GM18507 (cell line): ENCODE measurements at regions not wholly inside any gene's neighbourhood (a gene's known extent, or its start where the extent isn't known, plus 50 kb on each side); places are given as distances from the start of the nearest gene placed in this dataset.
"Not testable (repeated sequence)": the region's sequence is repeated elsewhere in the genome, so short reads cannot be mapped to it uniquely, and the experiment has no call there.

Source experiments
- DNase-seq: peaks from one replicate; pipeline ENCODE4 v3.0.0; 2011; ENCODE audit warnings: low read depth; ENCODE audit not compliant: insufficient read length; ENCODE audit errors: extremely low spot score
- FAIRE-seq: peaks from 2 replicates; lab custom pipeline; 2011; peaks lifted over from hg19 to GRCh38; lab: Jason Lieb, UNC

DNA sequence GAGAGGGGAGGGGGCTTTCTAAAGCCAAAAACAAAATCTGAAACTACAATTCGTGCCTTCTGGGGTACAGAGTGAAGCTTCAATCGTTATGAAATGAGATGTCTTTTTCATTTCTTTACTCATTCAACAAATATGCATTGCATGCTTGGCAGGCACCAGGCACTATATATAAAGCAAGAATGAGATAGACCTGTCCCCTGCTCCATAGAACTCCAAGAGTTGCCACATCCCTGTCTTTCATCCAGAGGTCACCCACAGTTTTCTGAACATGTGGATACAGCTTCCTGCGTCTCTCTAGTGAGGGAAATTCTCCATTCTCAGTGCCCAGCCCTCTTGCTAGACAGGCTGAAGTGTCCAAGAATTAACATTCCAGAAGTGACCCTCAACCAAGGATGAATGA is 343.2 kb upstream of the MAF start:
- no peak for FAIRE-seq

DNA sequence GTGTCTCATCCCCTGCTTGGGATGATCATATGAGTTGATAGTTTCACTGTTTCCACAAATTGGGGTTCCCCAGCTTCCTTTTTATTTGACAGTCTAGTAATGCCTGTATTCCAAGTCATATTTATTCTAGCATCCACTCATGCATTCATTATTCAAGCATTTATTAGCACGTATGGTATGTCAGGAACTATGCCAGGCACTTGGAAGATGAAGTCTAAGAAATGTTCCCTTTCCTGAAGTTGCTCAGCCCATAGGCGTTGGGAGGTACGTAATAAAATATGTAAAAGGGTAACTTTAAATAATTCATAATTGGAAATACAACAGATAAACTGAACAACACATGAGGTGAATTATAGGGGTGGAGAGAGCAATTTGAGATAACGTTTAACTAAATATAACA is 338.0 kb upstream of the MAF start:
- DNase-seq (no peak), FAIRE-seq (no peak)

More for the DNA sequence above, 343.2 kb upstream of the MAF start:
- no peak for DNase-seq

DNA sequence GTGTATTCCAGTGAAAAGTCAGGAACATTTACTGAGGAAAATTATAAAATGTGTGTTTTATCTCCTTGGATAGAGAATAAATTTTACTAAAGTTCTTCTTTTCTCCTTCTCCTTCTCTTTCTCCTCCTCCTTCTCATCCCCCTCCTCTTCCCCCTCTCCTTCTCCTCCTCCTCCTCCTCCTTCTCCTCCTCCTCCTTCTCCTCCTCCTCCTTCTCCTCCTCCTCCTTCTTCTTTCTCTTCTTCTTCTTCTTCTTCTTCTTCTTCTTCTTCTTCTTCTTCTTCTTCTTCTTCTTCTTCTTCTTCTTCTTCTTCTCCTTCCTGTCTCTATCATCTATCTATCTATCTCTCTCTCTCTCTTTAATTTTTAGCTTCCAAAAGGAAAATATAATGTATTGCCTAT is 337.1 kb upstream of the MAF start:
- DNase-seq, FAIRE-seq: not testable (repeated sequence)

DNA sequence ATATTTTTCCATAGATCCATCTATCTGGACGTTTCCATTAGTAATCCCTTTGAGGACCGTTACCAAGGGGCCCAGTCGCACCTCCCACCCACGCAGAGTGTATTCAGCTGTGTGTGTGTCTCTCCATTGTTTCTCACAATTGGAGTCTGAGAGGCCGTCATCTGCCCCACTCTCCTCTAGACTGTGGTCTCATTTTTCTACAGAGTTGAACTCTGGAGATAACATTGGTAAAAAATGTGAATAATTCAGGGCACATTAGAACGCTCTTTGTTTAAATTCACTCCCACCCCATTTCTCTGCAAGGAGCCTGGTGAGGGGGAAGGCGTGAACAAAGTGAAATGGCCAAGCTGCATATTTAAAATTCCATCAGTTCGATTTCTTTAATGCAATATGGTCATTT is 333.1 kb upstream of the MAF start:
- DNase-seq (no peak), FAIRE-seq (no peak)

DNA sequence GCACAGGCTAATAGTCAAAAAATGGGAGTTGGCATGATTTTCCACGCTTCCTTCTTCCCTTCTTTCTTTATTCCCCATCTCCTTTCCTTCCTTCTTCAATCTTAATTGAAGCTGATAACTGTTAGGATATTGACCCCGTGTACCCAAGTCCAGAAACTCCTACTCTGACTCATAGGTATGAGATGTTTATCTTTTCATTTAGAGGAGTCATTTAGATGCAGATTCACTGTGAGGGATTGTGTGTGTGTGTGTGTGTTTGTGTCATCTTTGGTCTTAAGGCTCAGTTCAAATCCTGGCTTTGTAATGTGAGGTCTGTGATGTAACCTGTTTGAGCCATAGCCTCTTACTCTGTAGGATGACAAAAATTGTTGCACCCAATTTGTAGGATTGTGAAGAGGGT is 332.0 kb upstream of the MAF start:
- FAIRE-seq (no peak), DNase-seq (no peak)

DNA sequence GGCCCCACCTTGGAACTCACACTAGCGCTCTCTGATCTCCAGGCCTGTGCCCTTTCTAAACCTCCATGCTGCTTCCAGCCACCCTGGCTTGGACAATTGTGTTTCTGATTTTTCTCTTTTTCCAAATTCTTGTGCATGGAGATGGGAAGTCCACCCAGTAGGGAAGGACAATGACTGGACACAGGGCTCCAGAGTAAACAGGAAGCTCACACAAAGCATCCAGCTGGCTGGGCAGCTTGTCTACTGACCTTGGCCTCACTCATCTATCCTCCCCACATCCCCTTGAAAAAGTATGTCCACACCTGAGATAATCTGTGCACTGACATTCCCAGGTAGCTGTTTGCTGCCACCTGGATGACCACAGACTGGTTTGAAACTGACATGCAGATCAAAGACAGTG is 331.2 kb upstream of the MAF start:
- no peak for DNase-seq

DNA sequence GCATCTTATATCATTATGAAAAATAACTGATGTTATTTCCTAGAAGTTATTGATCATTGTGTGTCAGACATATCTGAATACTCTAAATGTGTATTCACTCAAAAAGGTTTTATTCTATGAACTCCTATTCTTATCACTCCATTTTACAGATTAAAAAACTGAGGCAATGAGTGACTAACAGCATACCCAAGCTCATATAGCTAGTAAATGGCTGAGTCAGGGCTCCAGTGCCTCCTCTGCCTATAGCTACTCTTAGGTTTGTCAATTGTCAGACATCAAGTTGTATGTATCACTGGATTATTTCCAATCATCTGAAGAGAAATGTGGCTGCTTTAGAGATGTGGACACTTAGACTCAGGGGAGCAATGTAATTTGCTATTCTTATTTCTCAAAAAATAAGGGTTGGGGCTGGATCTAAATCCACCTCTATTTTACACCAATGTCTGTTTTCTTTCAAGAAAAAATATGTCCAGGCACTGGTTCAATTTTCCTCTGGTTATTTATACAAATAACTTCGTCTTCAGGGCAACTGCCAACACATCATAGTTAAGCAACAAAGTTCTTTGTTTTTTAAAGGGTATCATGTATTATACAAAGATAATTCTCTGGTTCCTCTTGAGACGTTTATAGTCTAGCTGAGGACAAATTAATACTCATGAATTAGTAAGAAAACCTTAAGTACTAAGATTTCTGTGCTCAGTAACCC is 328.9 kb upstream of the MAF start:
- DNase-seq (no peak), FAIRE-seq (no peak)

More for the DNA sequence above, 331.2 kb upstream of the MAF start:
- FAIRE-seq = no peak

DNA sequence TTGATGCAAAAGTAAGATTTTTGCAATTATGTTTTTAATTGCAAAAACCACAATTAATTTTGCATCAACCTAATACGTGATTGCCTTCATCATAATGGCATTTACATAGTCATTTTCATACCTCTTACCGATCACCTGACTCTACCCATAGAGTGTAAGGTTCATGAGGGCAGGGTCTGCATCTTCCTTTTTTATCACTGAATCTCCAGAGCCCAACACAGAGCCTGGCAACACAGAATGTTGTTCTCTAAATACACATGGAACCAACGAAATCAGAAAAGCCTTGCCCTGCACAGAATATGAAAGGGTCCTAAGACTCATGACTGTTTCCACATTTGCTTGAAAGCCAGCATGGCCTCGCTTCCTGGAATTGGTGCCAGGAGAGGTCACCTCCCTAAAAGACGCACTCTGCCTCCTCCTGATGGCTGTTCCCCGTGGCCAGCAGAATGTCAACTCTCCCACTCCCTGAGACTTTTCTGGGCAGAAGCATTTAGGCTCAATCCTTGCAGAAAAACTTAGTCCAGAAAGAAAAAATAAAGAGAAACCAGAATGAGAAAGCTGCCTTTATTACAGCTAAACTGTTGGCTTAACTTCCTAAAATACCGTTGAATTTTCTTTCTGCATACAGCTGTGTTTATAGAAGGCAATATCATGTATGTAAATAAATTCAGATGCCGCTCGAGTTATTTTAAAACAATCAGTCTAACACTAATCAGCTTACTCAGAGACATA is 327.8 kb upstream of the MAF start:
- no peak for FAIRE-seq

DNA sequence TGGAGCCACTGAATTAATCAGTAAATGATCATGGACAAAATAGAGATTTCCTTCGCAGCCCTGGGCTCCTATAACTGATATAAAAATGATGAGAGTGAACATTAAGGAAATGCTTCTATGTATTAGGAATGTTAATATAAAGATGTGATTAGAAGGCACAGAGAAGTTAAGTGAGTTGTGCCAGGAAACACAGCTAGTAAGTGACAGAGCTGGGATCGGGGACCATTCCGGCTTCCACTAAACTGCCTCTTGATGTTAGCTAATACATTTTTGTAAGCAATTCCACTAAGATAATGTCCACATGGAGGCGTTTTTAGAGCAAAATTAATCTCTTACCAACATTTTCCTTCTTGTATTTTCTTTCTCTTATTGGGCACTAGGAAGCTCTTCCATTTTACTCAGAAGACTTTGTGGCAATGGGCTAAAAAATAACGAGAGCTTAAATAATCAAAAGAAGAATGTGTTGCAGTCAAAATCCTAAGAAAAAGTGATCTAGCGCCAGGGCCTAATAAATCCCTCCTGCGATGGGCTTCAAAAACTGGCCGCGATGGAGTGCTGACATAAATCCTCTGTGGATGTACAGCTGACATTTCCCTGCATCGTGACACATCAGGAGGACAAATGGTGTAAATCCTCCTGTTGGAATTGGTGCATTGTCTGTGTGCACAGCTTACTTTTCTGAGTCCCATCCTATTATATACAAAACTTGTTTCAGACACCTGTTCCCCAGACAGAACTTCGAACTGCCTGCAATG is 326.1 kb upstream of the MAF start:
- no peak for FAIRE-seq
- DNase-seq = no peak

More for the DNA sequence above, 327.8 kb upstream of the MAF start:
- no peak for DNase-seq

DNA sequence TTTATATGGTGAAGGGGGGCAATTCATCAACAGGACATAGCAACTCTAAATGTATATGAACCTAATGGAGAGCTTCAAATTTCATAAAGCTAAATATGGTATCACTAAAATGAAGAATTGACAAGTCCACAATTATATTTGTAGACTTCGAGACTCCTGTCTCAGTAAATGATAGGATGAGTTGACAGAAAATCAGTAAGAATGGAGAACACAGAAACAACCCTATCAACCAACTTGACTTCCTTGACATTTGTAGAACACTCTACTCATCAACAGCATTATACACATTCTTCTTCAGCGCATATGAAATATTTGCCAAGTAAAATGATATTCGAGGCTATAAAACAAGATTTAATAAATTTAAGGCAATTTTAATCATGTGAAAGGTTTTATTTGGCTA is 322.9 kb upstream of the MAF start:
- FAIRE-seq = no peak

DNA sequence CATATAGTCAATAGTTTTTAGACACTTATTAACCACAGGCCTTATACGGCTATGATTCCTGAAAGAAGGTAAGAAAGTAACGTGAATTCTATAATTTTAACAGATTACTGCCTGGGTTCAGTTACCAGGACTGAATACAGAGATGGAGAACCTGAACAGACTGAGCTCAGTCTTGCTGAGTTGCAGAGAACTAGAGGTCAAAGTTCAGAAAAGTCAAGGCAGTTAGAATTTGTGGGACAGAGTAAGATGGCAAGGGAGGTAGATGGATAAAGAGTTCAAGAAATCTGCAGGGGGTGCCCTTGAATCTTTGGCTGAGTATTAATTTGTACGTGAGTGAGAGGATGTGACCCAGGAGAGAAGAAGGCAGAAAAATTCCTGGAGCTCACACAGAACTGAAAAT is 320.1 kb upstream of the MAF start:
- DNase-seq (no peak), FAIRE-seq (no peak)

More for the DNA sequence above, 322.9 kb upstream of the MAF start:
- DNase-seq = no peak

DNA sequence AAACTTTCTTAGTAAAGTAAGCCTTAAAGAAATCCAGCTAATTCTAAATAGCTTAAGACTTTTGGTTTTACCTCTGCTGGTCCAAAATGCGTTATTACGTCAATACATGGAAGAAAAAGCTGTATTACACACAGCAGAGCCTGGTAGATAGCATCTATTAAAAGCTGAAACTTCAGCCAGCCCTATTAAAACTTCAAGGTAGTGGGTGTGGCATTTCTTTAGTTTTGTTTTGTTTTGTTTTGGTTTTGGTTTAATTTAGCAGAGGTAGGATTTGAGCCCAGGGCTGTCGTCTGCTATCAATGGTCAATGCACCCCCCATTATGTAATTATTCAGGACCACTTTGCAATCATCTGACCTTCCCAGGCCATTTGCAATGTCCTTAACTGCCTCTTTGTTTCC is 318.4 kb upstream of the MAF start:
- DNase-seq = no peak
- FAIRE-seq = no peak

DNA sequence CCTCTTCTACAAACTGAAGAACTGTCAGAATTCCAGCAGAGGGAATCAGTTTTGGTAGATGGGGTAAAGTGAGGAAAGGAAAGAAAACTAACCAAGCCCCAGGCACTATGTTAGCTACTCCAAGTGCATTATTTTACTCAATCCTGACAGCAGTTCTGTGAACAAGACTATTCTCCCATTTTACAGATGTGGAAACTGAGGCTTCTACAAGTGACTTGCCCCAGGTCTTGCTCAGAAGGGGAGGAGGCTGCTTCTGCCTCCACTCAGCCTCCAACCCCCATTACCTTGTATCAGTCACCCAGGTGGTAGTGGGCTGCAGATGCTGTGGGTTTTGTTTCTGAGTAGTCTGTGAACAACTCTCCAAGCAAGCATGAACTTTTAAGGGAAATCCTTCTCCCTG is 315.2 kb upstream of the MAF start:
- no peak for FAIRE-seq

DNA sequence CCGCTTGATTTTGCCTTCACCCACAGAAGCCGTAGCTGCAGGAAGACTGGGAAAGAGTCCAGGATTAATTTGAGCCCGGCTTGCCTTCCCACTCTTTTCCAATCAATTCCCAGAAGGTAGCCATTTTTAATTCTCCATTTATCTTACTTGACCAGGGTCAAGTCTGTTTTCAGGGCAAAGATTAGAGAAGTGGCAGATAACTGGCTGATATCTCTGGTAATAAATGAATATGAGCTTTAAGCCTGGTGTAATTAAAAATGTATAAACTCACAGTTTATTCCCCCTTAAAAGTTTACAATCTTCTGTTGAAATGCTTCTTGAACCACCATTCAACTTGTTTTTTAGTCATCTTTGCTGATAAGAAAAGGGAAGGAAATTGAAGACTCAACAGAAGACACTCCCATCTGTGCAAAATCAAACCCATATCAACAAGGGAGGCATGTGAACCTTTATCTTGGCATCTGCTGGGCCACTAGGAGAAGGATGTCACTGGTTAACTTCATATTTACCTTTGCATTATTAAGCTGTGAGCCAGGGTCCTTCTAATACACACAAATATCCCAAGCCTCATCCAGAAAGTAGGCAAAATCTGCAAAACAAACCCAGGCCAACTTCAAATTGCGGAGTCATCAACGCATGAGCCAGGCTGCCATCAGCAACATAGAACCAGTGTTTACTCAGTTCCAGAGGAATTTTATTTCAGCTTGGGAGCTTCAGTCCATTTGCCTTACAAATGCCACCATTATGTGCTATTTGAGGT is 314.6 kb upstream of the MAF start:
- FAIRE-seq = no peak
- no peak for DNase-seq

More for the DNA sequence above, 315.2 kb upstream of the MAF start:
- DNase-seq = no peak

DNA sequence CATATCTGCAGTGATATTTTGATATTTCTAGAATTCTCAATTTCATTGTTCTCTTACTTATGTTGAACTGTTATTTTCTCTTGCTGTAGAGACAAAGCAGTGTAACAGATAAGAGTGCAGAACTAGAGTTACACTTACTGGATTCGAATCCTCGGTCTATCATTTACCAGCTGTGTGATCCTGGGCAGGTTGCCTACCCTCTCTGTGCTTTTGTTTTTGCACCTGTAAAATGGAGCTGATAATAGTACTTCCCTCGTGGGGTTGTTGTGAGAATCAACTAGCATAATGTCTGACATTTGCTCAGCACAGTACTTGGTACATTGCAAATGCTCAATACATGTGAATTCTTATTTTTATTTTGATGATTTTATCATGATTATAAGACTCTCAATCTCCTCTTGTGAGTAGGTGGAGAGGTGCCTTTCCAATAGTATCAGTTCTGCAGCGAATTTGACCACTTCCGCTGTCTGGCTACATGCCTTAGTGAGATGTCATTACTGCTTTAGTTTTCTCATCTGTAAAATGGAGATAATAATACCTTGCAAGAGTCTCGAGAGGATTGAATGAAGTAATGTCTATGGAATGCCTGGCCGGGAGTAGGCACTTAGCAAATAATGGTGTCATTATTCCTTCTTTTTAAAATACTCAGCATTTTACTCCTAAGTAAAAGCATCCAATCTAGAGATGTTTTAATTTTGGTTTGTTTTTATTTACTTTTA is 312.2 kb upstream of the MAF start:
- no peak for DNase-seq
- FAIRE-seq = no peak

DNA sequence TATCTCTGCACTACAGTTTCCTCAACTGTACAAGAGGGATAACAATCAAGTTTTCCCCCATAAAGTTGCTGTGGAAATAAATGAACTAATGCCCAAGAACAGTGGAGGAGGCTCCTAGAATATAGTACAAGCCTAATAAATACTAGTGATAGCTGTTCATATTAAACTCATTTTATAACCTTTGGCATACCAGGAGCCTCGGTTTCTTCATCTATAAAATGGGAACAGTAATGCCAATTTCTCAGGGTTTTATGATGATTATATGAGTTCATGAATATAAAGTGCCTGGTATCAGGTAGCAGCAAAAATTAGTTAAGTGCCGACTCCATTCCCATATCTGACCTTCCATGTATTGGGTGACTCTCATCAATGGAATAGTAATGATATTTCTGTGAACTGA is 311.1 kb upstream of the MAF start:
- DNase-seq (no peak), FAIRE-seq (no peak)

DNA sequence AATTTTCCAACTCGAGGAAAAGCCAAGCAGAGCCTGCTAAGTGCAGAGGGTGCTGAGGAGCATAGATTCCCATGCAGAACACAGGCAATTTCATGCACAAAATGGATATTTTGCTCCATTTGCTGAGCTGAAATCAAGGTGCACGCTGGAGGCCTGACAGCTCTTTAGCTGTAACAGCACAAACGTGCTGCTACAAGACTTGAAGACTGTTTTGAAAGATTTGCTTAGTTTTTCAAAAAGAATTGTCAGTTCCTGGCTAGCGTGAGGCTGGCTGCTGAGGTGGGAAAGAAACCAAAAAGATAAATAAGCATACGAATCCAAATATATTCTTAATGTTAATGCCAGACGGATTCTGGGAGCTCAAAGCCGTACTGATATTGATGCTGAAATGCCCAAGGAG is 309.0 kb upstream of the MAF start:
- no peak for DNase-seq
- no peak for FAIRE-seq

DNA sequence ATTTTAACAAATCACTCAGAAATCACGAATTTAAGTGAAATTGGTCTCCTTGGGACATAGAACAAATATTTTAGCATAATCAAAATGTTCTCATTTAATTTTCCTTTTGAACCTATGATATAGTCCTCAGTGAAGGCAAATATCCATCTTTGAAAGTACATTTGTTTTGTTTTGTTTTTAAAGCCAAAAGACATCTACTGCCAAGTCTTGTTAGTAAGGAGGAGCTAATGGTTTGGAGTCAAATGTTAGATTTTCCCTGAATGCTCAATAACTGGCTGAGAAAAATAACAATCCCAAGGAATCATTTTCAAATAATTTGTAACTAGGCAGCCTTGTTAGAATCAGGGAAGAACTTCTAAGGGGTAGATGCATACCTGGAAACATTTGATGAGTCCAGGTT is 302.9 kb upstream of the MAF start:
- FAIRE-seq (no peak), DNase-seq (no peak)

DNA sequence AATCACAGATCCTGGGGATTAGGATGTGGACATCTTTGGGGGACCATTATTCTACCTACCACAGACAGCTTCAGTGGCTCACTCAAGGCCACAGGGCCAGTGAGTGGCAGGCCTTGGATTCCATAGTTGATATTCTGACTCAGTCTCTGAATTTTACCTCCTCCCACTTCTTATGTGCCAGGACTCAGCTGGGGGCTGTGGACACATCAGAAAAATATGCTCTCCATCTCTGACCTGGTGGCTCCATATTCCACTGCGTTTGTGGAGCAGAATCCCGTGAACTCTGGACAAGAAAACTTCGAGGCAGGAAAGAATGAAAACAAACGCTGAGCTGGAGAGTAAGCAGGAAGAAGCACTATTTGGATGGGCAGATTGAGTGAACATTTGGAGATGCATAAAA is 301.8 kb upstream of the MAF start:
- FAIRE-seq (no peak), DNase-seq (no peak)
